ENCODE measurements at regions not wholly inside any gene's neighbourhood (a gene's known extent, or its start where the extent isn't known, plus 50 kb on each side); places are given as distances from the start of the nearest gene placed in this dataset.

- no peak for TF ChIP-seq FOXK2 (conservative IDR thresholded peaks at IDR 0.05 in 1 of 2, IDR thresholded peaks at IDR 0.05 in 1 of 2; ENCODE audit: low read depth in 2 of 2)
- TF ChIP-seq POLR2B (IDR thresholded peaks at IDR 0.05; ENCODE audit: low read depth, partially characterized antibody), result no peak
- no peak for TF ChIP-seq ZNF140 (CRISPR knock-in tag; IDR thresholded peaks at IDR 0.05)
These were observed 371.0 kb downstream of the CSNK1G3 start (continued) for GRCh38 chr5:123882965-123883345.

DNA sequence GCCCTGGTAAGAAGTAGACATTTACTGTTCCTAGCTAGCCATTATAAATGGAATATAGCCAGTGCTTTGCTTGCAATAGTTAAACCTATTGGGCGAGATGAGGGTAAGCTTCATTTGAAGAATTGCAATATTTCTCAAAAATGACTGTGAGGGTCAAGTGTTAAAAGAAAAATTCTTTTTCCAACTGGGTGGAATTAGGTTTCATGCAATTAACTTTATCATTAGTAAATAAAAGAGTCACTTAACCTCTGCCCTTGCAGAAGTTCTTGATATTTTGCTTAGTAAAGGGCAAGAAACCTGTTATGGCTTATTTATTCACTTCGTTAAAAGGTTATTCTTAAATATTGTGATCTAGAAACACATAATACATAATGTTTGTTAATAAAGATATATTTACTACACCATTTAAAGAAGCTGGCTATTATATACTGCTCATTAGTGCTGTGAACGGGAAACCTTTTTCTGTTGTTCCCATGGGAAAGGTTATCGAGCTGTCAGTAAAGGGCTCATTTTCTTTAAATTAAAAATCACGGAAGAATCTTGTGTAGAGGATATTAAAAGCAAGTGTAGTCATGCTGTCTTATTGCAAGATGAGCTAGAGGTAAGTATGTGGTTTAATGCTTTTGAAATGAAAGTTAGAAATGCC lies 370.5 kb downstream of the CSNK1G3 start:
- Histone ChIP-seq H3K9me1 (ENCODE audit: control insufficient read depth, insufficient read depth, low read length) (no peaks in the 10 kb centered on the region), H3K36me3 (ENCODE audit: control insufficient read depth, insufficient read depth, low read length) (no peaks in the 10 kb centered on the region), H2AFZ (ENCODE audit: low read depth, low read length) (no peak overlapping the region), H3K4me2 (ENCODE audit: insufficient read depth, low read length) (no peak overlapping the region), H3K9me3 (replicated peaks; ENCODE audit: control insufficient read depth, insufficient read depth, low read depth, low read length) (no peaks in the 10 kb centered on the region), H3K79me2 (ENCODE audit: control insufficient read depth, insufficient read depth, low read length) (no peaks in the 10 kb centered on the region), H3K4me1 (replicated peaks in 1 of 2; ENCODE audit: control insufficient read depth in 2 of 2, insufficient read depth in 2 of 2, low read length in 2 of 2) (no peaks in the 10 kb centered on the region), H3K9ac (ENCODE audit: insufficient read depth in 1 of 2, low read depth in 2 of 2, low read length in 2 of 2) (no peak overlapping the region), H3K27ac (ENCODE audit: extremely low read depth, low read depth, low read length) (no peak overlapping the region), H4K20me1 (replicated peaks; ENCODE audit: control insufficient read depth, insufficient read depth, low read length) (no peaks in the 10 kb centered on the region), H3K4me3 (no peak overlapping the region), H3K27me3 (ENCODE audit: control insufficient read depth in 2 of 2, insufficient read depth in 2 of 2, low read length in 2 of 2) (no peaks in the 10 kb centered on the region)
- FAIRE-seq, result no peak
- DNase-seq (ENCODE audit: extremely low read depth in 1 of 4, low spot score in 3 of 4), result no peak
- BruUV-seq (replicated peaks), result no TSS peak
- ChIA-PET CTCF (ENCODE audit: low intra/inter-chr PET ratio) (no interaction called here), POLR2A (no interaction called here)
- intact Hi-C loops (cut with micrococcal nuclease), result no loop called here
- 2% methylated on average over 5 of the region's 5 CpGs for WGBS (ENCODE audit: insufficient coverage, low coverage, missing lambda C conversion rate)
- ATAC-seq, result no peak
- in situ Hi-C loops (cut with MboI), result no loop called here
- no peak for TF ChIP-seq SPI1 (IDR thresholded peaks at IDR 0.05; ENCODE audit: borderline replicate concordance, low read depth, low read length)
- TF ChIP-seq ETS2 (tag; IDR thresholded peaks at IDR 0.05; ENCODE audit: borderline replicate concordance, poor library complexity, severe bottlenecking), result no peak
- no peak for TF ChIP-seq RBM14 (IDR thresholded peaks at IDR 0.05; ENCODE audit: borderline replicate concordance, insufficient read depth, low read depth, low read length)
- TF ChIP-seq ZBTB17 (CRISPR knock-in tag; IDR thresholded peaks at IDR 0.05), result no peak
- no peak for TF ChIP-seq PHF20 (IDR thresholded peaks at IDR 0.05; ENCODE audit: partially characterized antibody)
- TF ChIP-seq BCL6 (CRISPR knock-in tag; IDR thresholded peaks at IDR 0.05), result no peak
- TF ChIP-seq, protein P1, sequence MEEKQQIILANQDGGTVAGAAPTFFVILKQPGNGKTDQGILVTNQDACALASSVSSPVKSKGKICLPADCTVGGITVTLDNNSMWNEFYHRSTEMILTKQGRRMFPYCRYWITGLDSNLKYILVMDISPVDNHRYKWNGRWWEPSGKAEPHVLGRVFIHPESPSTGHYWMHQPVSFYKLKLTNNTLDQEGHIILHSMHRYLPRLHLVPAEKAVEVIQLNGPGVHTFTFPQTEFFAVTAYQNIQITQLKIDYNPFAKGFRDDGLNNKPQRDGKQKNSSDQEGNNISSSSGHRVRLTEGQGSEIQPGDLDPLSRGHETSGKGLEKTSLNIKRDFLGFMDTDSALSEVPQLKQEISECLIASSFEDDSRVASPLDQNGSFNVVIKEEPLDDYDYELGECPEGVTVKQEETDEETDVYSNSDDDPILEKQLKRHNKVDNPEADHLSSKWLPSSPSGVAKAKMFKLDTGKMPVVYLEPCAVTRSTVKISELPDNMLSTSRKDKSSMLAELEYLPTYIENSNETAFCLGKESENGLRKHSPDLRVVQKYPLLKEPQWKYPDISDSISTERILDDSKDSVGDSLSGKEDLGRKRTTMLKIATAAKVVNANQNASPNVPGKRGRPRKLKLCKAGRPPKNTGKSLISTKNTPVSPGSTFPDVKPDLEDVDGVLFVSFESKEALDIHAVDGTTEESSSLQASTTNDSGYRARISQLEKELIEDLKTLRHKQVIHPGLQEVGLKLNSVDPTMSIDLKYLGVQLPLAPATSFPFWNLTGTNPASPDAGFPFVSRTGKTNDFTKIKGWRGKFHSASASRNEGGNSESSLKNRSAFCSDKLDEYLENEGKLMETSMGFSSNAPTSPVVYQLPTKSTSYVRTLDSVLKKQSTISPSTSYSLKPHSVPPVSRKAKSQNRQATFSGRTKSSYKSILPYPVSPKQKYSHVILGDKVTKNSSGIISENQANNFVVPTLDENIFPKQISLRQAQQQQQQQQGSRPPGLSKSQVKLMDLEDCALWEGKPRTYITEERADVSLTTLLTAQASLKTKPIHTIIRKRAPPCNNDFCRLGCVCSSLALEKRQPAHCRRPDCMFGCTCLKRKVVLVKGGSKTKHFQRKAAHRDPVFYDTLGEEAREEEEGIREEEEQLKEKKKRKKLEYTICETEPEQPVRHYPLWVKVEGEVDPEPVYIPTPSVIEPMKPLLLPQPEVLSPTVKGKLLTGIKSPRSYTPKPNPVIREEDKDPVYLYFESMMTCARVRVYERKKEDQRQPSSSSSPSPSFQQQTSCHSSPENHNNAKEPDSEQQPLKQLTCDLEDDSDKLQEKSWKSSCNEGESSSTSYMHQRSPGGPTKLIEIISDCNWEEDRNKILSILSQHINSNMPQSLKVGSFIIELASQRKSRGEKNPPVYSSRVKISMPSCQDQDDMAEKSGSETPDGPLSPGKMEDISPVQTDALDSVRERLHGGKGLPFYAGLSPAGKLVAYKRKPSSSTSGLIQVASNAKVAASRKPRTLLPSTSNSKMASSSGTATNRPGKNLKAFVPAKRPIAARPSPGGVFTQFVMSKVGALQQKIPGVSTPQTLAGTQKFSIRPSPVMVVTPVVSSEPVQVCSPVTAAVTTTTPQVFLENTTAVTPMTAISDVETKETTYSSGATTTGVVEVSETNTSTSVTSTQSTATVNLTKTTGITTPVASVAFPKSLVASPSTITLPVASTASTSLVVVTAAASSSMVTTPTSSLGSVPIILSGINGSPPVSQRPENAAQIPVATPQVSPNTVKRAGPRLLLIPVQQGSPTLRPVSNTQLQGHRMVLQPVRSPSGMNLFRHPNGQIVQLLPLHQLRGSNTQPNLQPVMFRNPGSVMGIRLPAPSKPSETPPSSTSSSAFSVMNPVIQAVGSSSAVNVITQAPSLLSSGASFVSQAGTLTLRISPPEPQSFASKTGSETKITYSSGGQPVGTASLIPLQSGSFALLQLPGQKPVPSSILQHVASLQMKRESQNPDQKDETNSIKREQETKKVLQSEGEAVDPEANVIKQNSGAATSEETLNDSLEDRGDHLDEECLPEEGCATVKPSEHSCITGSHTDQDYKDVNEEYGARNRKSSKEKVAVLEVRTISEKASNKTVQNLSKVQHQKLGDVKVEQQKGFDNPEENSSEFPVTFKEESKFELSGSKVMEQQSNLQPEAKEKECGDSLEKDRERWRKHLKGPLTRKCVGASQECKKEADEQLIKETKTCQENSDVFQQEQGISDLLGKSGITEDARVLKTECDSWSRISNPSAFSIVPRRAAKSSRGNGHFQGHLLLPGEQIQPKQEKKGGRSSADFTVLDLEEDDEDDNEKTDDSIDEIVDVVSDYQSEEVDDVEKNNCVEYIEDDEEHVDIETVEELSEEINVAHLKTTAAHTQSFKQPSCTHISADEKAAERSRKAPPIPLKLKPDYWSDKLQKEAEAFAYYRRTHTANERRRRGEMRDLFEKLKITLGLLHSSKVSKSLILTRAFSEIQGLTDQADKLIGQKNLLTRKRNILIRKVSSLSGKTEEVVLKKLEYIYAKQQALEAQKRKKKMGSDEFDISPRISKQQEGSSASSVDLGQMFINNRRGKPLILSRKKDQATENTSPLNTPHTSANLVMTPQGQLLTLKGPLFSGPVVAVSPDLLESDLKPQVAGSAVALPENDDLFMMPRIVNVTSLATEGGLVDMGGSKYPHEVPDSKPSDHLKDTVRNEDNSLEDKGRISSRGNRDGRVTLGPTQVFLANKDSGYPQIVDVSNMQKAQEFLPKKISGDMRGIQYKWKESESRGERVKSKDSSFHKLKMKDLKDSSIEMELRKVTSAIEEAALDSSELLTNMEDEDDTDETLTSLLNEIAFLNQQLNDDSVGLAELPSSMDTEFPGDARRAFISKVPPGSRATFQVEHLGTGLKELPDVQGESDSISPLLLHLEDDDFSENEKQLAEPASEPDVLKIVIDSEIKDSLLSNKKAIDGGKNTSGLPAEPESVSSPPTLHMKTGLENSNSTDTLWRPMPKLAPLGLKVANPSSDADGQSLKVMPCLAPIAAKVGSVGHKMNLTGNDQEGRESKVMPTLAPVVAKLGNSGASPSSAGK (IDR thresholded peaks at IDR 0.05), result no peak

All from K562 (cell line).